Ovary (tissue), 3 donors: ENCODE measurements at regions not wholly inside any gene's neighbourhood (a gene's known extent, or its start where the extent isn't known, plus 50 kb on each side); places are given as distances from the start of the nearest gene placed in this dataset.

Source experiments
- POLR2A ChIP-seq: fragments of 450-650 bp; IDR thresholded peaks from one replicate; pipeline ENCODE4 v1.6.1; 2017; ENCODE audit warnings: antibody characterized with exemption, mild to moderate bottlenecking, moderate library complexity
- TF ChIP-seq, protein P1 (sequence below), 3 donors: fragments of 450-650 bp in 2 of 3; fragments of 200-600 bp in 1 of 3; IDR thresholded peaks; one replicate each; pipeline versions ENCODE4 v1.5.1 to v1.8.0; 2016 to 2022; ENCODE audit warnings: antibody characterized with exemption in 3 of 3, mild to moderate bottlenecking in 1 of 3
- donor health status: DM: no; HTN: no; CAD: no.

DNA sequence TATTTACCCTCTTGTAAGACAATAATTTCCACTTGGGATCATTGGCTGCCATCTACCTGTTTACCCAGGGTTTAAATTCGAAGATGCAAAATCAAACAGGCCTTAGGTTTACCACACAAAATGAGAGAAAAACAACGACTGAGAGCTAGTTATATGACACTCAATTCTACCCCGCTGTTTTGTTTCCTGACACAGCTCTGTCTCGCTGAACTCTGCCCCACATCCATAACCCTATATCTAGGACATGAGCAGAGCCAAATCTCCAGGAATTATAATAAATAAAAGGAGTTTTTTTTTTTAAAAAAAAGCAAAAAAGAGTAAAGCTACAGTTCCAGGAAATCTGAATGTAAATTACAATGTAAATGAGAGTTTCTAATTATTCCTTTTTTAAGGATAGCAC, 165.4 kb upstream of the NR2F2 start:
- TF ChIP-seq POLR2A: no peak
- TF ChIP-seq, protein P1, sequence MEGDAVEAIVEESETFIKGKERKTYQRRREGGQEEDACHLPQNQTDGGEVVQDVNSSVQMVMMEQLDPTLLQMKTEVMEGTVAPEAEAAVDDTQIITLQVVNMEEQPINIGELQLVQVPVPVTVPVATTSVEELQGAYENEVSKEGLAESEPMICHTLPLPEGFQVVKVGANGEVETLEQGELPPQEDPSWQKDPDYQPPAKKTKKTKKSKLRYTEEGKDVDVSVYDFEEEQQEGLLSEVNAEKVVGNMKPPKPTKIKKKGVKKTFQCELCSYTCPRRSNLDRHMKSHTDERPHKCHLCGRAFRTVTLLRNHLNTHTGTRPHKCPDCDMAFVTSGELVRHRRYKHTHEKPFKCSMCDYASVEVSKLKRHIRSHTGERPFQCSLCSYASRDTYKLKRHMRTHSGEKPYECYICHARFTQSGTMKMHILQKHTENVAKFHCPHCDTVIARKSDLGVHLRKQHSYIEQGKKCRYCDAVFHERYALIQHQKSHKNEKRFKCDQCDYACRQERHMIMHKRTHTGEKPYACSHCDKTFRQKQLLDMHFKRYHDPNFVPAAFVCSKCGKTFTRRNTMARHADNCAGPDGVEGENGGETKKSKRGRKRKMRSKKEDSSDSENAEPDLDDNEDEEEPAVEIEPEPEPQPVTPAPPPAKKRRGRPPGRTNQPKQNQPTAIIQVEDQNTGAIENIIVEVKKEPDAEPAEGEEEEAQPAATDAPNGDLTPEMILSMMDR (IDR thresholded peaks at IDR 0.05): no peak
